ENCODE measurements at regions not wholly inside any gene's neighbourhood (a gene's known extent, or its start where the extent isn't known, plus 50 kb on each side); places are given as distances from the start of the nearest gene placed in this dataset.

DNA sequence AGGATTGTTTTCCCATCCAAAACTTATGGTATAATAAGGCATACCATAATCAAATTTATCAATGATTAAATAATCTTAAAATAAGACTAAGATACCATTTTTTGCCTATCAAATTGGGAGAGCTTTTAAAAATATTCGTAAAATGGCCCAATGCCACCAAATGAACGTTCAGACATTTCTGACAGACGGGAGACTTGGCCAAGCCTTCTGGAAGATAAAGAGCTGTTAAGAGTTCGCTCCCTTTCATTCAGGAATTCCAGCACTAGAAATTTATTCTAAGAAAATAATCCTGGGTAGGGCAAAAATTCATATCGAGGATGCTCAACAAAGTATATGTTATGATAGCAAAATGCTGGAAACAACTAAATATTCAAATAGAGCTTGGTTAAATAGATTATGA, 85.6 kb upstream of the NEO1 start:
- TF ChIP-seq, protein P1, sequence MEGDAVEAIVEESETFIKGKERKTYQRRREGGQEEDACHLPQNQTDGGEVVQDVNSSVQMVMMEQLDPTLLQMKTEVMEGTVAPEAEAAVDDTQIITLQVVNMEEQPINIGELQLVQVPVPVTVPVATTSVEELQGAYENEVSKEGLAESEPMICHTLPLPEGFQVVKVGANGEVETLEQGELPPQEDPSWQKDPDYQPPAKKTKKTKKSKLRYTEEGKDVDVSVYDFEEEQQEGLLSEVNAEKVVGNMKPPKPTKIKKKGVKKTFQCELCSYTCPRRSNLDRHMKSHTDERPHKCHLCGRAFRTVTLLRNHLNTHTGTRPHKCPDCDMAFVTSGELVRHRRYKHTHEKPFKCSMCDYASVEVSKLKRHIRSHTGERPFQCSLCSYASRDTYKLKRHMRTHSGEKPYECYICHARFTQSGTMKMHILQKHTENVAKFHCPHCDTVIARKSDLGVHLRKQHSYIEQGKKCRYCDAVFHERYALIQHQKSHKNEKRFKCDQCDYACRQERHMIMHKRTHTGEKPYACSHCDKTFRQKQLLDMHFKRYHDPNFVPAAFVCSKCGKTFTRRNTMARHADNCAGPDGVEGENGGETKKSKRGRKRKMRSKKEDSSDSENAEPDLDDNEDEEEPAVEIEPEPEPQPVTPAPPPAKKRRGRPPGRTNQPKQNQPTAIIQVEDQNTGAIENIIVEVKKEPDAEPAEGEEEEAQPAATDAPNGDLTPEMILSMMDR (IDR thresholded peaks at IDR 0.05) = no peak
- TF ChIP-seq POLR2A (IDR thresholded peaks at IDR 0.05) = no peak

All from thyroid gland (tissue), 4 donors.